Mesodermal cell (in vitro differentiated cells): ENCODE measurements at regions not wholly inside any gene's neighbourhood (a gene's known extent, or its start where the extent isn't known, plus 50 kb on each side); places are given as distances from the start of the nearest gene placed in this dataset.

Experiments
- H3K27ac ChIP-seq: 2 replicates; pipeline ENCODE4 v1.7.0; 2013; ENCODE audit warnings: mild to moderate bottlenecking, low read depth, low read length, moderate library complexity; ENCODE audit not compliant: severe bottlenecking
- H3K36me3 ChIP-seq: 2 replicates; pipeline ENCODE4 v1.7.1; 2013; ENCODE audit warnings: mild to moderate bottlenecking, low read length, moderate library complexity; ENCODE audit not compliant: control insufficient read depth, insufficient read depth
- H3K4me1 ChIP-seq: one replicate; pipeline ENCODE4 v1.7.1; 2013; ENCODE audit warnings: mild to moderate bottlenecking, low read length; ENCODE audit not compliant: insufficient read depth, control insufficient read depth, poor library complexity, severe bottlenecking
- H3K4me3 ChIP-seq: 2 replicates; pipeline ENCODE4 v1.7.0; 2013; ENCODE audit warnings: low read length, control low read depth, mild to moderate bottlenecking; ENCODE audit not compliant: insufficient read depth, poor library complexity, severe bottlenecking; ENCODE audit errors: extremely low read depth
- H3K9me3 ChIP-seq: 2 replicates; pipeline ENCODE4 v1.7.1; 2013; ENCODE audit warnings: mild to moderate bottlenecking, low read length, moderate library complexity; ENCODE audit not compliant: control insufficient read depth
- WGBS, 2 experiments: methylation state at CpG; one replicate each; pipeline ENCODE4 v1.1.5; 2013; ENCODE audit warnings: missing lambda C conversion rate in 2 of 2; ENCODE audit not compliant: insufficient coverage in 2 of 2; 5-methylcytosine and 5-hydroxymethylcytosine counted together

DNA sequence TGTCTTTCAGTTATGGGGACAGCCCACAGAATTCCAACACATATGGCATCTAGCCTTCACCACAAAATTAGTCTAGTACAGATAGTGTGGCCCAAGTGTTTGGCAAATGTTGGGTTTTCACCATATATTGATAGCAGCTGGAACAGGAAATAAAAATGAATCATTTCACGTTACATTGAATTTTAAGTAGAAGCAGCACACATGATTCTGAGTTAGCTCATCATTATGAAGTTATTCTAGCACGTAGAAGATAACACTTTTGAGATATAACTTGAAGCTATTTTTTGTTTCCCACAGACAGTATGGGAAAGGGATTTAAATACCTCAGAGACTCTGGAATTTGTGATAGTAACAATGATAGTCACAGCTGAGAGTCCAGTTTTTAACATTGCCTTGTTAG, 118.7 kb downstream of the FAT4 start:
- Histone ChIP-seq H3K27ac (no peak overlapping the region), H3K4me1 (no peaks in the 10 kb centered on the region), H3K36me3 (no peaks in the 10 kb centered on the region), H3K4me3 (no peak overlapping the region), H3K9me3 (no peaks in the 10 kb centered on the region)
- 100% methylated on average over 2 of the region's 2 CpGs; no CpG with 5 or more reads in 1 of the 2 experiments for WGBS, 2 experiments

DNA sequence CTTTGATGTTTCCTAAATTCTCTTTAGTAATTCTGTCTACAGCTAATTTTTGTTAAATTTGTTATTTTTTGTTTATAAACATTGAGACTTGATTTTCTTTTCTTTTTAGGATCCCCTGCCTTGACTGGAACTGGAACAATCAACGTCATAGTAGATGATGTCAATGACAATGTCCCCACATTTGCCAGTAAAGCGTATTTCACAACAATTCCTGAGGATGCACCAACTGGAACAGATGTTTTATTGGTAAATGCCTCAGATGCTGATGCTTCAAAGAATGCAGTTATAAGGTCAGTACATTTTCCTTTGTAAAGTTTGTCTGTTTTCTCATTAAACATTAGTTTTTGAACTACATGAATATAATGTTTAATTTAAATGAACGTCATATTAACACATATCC, 119.4 kb downstream of the FAT4 start:
- Histone ChIP-seq H3K36me3 (no peaks in the 10 kb centered on the region), H3K27ac (no peak overlapping the region), H3K4me3 (no peak overlapping the region), H3K9me3 (no peaks in the 10 kb centered on the region), H3K4me1 (no peaks in the 10 kb centered on the region)
- WGBS, 2 experiments: 92 to 100% methylated on average over 2 of the region's 3 CpGs

- WGBS, 2 experiments: no CpG with 5 or more reads among the region's 1 CpG
- no peak overlapping the region for H3K27ac ChIP-seq
- no peaks in the 10 kb centered on the region for H3K9me3 ChIP-seq
- no peaks in the 10 kb centered on the region for H3K36me3 ChIP-seq
- no peak overlapping the region for H3K4me3 ChIP-seq
- H3K4me1 ChIP-seq: no peaks in the 10 kb centered on the region
Observed at GRCh38 chr4:125440814-125441213, 126.1 kb downstream of the FAT4 start.

GRCh38 chr4:125444166-125444565, 129.4 kb downstream of the FAT4 start:
- WGBS, 2 experiments: 100% methylated on average over 1 of the region's 1 CpG; no CpG with 5 or more reads in 1 of the 2 experiments
- H3K4me1 ChIP-seq: no peaks in the 10 kb centered on the region
- no peaks in the 10 kb centered on the region for H3K36me3 ChIP-seq
- no peak overlapping the region for H3K27ac ChIP-seq
- H3K9me3 ChIP-seq: no peaks in the 10 kb centered on the region
- H3K4me3 ChIP-seq: no peak overlapping the region

GRCh38 chr4:125445525-125445924, 130.8 kb downstream of the FAT4 start:
- no CpG with 5 or more reads among the region's 1 CpG for WGBS, 2 experiments
- Histone ChIP-seq H3K4me3 (no peak overlapping the region), H3K4me1 (no peaks in the 10 kb centered on the region), H3K36me3 (no peaks in the 10 kb centered on the region), H3K9me3 (no peaks in the 10 kb centered on the region), H3K27ac (no peak overlapping the region)

- no peaks in the 10 kb centered on the region for H3K9me3 ChIP-seq
- H3K4me1 ChIP-seq: no peaks in the 10 kb centered on the region
- H3K27ac ChIP-seq: no peak overlapping the region
- peaks cover 5% of the 10 kb centered on the region for H3K36me3 ChIP-seq
- H3K4me3 ChIP-seq: no peak overlapping the region
- 89 to 100% methylated on average over 2 of the region's 6 CpGs for WGBS, 2 experiments
Observed at GRCh38 chr4:125447551-125448290, 133.0 kb downstream of the FAT4 start.

GRCh38 chr4:125456075-125456474, 141.3 kb downstream of the FAT4 start:
- no peak overlapping the region for H3K4me3 ChIP-seq
- WGBS, 2 experiments: 82 to 88% methylated on average over 1 to 2 of the region's 3 CpGs
- H3K27ac ChIP-seq: no peak overlapping the region
- H3K36me3 ChIP-seq: peaks cover 5% of the 10 kb centered on the region
- no peaks in the 10 kb centered on the region for H3K9me3 ChIP-seq
- H3K4me1 ChIP-seq: no peaks in the 10 kb centered on the region

GRCh38 chr4:125459531-125459930, 144.8 kb downstream of the FAT4 start:
- Histone ChIP-seq H3K9me3 (no peaks in the 10 kb centered on the region), H3K27ac (no peak overlapping the region), H3K4me1 (no peaks in the 10 kb centered on the region), H3K36me3 (no peaks in the 10 kb centered on the region), H3K4me3 (no peak overlapping the region)
- WGBS, 2 experiments: no CpG with 5 or more reads among the region's 1 CpG

DNA sequence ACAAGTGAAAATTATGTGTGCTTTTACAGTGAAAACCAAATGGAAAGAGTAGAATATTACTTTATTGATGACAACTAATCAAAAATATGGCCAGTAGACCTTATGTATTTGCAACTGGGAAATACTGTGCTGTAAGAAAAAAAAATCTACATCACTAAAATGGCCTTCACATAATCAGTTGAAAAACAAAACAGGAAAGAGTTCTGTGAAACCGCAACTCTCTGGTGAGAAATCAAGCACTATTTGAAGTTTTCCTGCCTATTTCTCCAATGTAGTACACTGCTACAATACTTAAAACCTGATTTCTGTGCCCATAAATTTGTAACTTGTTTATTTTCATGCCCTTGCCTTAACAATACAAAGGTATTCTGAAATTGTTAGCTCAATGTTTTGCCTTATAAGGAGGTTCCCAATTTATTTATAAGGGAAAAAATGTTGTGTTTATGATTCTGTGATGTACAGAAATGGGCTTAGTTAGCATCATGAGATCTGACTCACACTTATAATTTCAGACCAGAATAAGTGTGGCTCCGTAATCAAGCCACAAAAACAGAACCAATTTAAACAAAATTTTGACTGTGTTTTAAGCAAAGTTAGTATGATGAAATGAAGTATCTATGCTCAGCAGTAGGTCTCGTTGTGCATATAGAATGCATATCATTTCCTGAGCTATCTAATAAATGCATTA, 147.1 kb downstream of the FAT4 start:
- Histone ChIP-seq H3K27ac (no peak overlapping the region), H3K36me3 (no peaks in the 10 kb centered on the region), H3K9me3 (no peaks in the 10 kb centered on the region), H3K4me3 (no peak overlapping the region), H3K4me1 (no peaks in the 10 kb centered on the region)
- 100% methylated on average over 1 of the region's 3 CpGs for WGBS, 2 experiments

DNA sequence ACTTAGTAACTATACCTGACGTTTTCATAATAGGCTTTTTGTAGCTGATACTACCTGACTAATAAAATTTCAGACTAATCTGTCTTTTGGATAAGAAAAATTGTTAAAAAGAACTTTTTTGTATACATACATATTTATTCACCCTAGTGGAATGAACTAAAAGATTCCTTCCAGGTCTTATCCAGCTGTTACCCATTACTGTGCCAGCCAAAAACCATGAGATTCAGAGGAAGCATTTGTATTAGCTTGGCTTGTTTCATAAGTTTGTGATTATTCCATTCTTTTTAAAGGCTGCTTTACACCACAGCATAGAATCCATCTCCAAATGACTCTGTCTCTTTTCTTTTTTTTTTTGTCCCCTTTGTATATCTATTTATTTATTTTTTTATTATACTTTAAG, 149.4 kb downstream of the FAT4 start:
- no peaks in the 10 kb centered on the region for H3K9me3 ChIP-seq
- peaks cover 2% of the 10 kb centered on the region for H3K36me3 ChIP-seq
- no peaks in the 10 kb centered on the region for H3K4me1 ChIP-seq
- H3K4me3 ChIP-seq: no peak overlapping the region
- no CpG with 5 or more reads among the region's 1 CpG for WGBS, 2 experiments
- no peak overlapping the region for H3K27ac ChIP-seq
